Small intestine (tissue), 7 donors: ENCODE measurements at regions not wholly inside any gene's neighbourhood (a gene's known extent, or its start where the extent isn't known, plus 50 kb on each side); places are given as distances from the start of the nearest gene placed in this dataset.

Experiments used
- DNase-seq, 2 donors: peaks; one replicate each; pipeline versions ENCODE4 v3.0.0 to v3.0.0-alpha.2; 2013
- FAIRE-seq: peaks from 2 replicates; lab custom pipeline; 2012; peaks lifted over from hg19 to GRCh38; lab: Jason Lieb, UNC
- H3K27ac ChIP-seq, 3 donors: one replicate each; pipeline ENCODE4 v1.5.1; 2013; ENCODE audit warnings: low read length in 2 of 3, mild to moderate bottlenecking in 2 of 3, control low read depth in 1 of 3, inconsistent platforms in 1 of 3, low read depth in 1 of 3, moderate library complexity in 1 of 3
- H3K27me3 ChIP-seq, 3 donors: one replicate each; pipeline ENCODE4 v1.6.1; 2013; ENCODE audit warnings: low read length in 3 of 3, inconsistent platforms in 1 of 3; ENCODE audit not compliant: control insufficient read depth in 3 of 3, insufficient read depth in 3 of 3
- H3K36me3 ChIP-seq, 3 donors: one replicate each; pipeline ENCODE4 v1.6.1; 2013; ENCODE audit warnings: low read length in 3 of 3, inconsistent platforms in 1 of 3, low read depth in 1 of 3, mild to moderate bottlenecking in 1 of 3, moderate library complexity in 1 of 3; ENCODE audit not compliant: control insufficient read depth in 3 of 3, insufficient read depth in 2 of 3
- H3K4me1 ChIP-seq, 3 donors: one replicate each; pipeline ENCODE4 v1.6.1; 2013; ENCODE audit warnings: low read length in 2 of 3, inconsistent platforms in 1 of 3, low read depth in 1 of 3, mild to moderate bottlenecking in 1 of 3, moderate library complexity in 1 of 3; ENCODE audit not compliant: control insufficient read depth in 3 of 3, insufficient read depth in 2 of 3
- H3K4me3 ChIP-seq, 3 donors: one replicate each; pipeline ENCODE4 v1.5.1; 2013; ENCODE audit warnings: low read length in 3 of 3, control low read depth in 1 of 3, inconsistent platforms in 1 of 3, low read depth in 1 of 3, mild to moderate bottlenecking in 1 of 3, moderate library complexity in 1 of 3
- H3K9me3 ChIP-seq, 2 donors: one replicate each; pipeline ENCODE4 v1.6.1; 2013; ENCODE audit warnings: low read depth in 1 of 2, low read length in 1 of 2; ENCODE audit not compliant: control insufficient read depth in 2 of 2, insufficient read depth in 1 of 2
- WGBS, 3 donors: extraction: QIAGEN DNeasy Blood & Tissue Kit; methylation state at CpG; one replicate each; pipeline ENCODE4 v1.1.7; 2013; 5-methylcytosine and 5-hydroxymethylcytosine counted together
- donor health status: healthy with polysubstance abuse.
- donor health status: control.
- donor health status: control.
- donor health status: Bipolar disorder and iron deficiency.
- donor health status: healthy.

DNA sequence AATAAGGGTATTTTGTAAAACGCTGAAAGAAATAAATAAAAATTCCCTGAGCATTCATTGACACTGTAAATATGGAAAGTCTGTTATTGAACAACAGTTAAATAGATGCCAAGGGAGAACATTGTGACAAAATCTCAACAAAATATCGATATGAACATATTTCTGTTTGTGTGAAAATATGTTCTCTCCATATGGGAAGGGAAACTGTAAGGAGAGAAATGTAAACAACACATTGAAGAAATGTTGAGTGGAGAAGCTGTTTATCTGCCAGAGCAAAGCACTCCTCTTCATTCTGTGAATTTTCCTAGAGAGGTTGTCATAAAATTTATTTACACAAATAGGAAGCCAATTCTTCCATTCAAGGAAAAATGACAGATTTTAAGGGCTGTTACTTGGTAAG, 57.1 kb upstream of the EOMES start:
- Histone ChIP-seq H3K4me3 (no peak overlapping the region), H3K9me3 (no peaks in the 10 kb centered on the region), H3K36me3 (no peaks in the 10 kb centered on the region), H3K4me1 (no peaks in the 10 kb centered on the region), H3K27ac (no peak overlapping the region), H3K27me3 (peaks cover 0 to 7% (median 0%) of the 10 kb centered on the region in 3 donors)
- WGBS, 3 donors, result 55 to 82% (median 68%) methylated on average over 2 of the region's 2 CpGs
- FAIRE-seq (no peak), DNase-seq (no peak)

DNA sequence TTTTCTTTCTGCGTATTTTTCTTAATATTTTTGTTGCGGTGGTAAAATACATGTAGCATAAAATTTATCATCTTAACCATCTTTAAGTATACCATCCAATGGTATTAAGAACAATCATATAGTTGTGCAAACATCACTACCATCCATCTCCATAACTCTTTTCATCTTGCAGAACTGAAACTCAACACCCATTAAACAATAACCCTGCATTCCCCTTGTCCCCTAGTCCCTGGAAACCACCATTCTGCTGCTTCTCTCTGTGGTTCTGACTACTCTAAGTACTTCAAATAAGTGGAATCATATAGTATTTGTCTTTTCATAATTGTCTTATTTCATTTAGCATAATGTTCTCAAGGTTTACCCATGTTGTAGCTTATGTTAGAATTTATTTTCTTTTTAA, 67.3 kb upstream of the EOMES start:
- Histone ChIP-seq H3K36me3 (no peaks in the 10 kb centered on the region), H3K4me3 (no peak overlapping the region), H3K27me3 (no peaks in the 10 kb centered on the region), H3K4me1 (no peaks in the 10 kb centered on the region), H3K27ac (no peak overlapping the region), H3K9me3 (no peaks in the 10 kb centered on the region)
- DNase-seq (no peak), FAIRE-seq (no peak)
- WGBS, 3 donors, result 98 to 100% (median 99%) methylated on average over 2 of the region's 2 CpGs

DNA sequence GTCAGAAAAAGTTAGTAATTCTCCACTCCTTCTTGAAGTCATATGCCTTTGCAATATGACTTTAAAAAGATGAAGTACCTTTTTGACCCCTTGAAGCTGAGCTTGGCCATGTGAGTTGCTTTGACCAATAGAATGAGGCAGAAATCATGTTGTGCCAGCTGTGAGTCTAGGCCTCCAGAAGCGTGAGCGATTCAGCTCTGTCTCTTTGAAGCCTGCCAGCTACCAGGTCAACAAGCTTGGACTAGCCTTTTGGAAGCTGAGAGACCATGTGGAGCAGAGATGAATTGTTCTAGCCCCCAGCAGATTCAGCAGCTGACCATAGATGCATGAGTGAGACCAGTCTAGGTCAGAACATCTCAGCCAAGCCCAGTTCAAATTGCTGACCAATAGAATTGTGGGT, 69.8 kb upstream of the EOMES start:
- no peaks in the 10 kb centered on the region for H3K4me1 ChIP-seq
- H3K9me3 ChIP-seq, result no peaks in the 10 kb centered on the region
- WGBS, 3 donors, result 80 to 82% (median 81%) methylated on average over 2 of the region's 2 CpGs
- DNase-seq, result no peak
- H3K4me3 ChIP-seq, result no peak overlapping the region
- no peaks in the 10 kb centered on the region for H3K27me3 ChIP-seq
- H3K36me3 ChIP-seq, result no peaks in the 10 kb centered on the region
- H3K27ac ChIP-seq, result no peak overlapping the region
- no peak for FAIRE-seq

DNA sequence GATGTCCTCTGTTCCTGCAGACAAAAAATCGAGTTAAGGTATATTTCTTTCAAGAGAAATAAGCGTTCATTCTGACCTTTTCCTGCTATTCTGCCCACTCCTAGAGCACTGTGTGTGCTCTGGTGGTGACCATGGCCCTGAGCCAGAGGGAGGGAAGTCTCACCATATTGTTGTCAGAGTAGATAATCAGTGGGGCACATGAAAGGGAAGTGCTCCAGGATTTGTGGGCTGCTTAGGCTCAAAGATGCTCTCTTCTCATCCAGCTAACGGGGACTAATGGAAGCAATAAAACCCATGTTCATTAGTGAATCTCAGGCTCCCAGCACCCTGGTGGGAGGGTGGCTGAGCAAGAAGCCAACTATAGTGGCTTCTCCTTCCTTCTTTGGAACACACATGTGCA, 70.7 kb upstream of the EOMES start:
- H3K4me1 ChIP-seq, result no peaks in the 10 kb centered on the region
- WGBS, 3 donors, result 56 to 64% (median 60%) methylated on average over 3 of the region's 3 CpGs
- no peaks in the 10 kb centered on the region for H3K27me3 ChIP-seq
- H3K27ac ChIP-seq, result no peak overlapping the region
- H3K4me3 ChIP-seq, result no peak overlapping the region
- DNase-seq (no peak), FAIRE-seq (no peak)
- H3K36me3 ChIP-seq, result no peaks in the 10 kb centered on the region
- H3K9me3 ChIP-seq, result no peaks in the 10 kb centered on the region

DNA sequence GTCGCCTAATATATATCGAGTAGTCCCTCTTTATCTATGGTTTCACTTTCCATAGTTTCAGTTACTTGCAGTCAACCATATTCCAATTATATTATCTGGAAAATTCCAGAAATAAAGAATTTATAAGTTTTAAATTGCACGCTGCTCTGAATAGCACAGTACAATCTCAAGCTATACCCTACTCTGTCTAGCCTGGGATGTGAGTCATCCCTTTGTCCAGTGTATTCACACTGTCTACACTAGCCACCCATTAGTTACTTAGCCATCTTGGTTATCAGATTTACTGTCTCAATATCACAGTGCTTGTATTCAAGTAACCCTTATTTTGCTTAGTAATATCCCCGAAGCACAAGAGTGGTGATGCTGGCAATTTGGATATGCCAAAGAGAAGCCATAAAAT, 72.1 kb upstream of the EOMES start:
- no peaks in the 10 kb centered on the region for H3K4me1 ChIP-seq
- H3K27me3 ChIP-seq, result no peaks in the 10 kb centered on the region
- no peak for FAIRE-seq
- H3K9me3 ChIP-seq, result no peaks in the 10 kb centered on the region
- H3K27ac ChIP-seq, result no peak overlapping the region
- no peak overlapping the region for H3K4me3 ChIP-seq
- DNase-seq, result no peak
- 73 to 87% (median 79%) methylated on average over 4 of the region's 4 CpGs for WGBS, 3 donors
- no peaks in the 10 kb centered on the region for H3K36me3 ChIP-seq

DNA sequence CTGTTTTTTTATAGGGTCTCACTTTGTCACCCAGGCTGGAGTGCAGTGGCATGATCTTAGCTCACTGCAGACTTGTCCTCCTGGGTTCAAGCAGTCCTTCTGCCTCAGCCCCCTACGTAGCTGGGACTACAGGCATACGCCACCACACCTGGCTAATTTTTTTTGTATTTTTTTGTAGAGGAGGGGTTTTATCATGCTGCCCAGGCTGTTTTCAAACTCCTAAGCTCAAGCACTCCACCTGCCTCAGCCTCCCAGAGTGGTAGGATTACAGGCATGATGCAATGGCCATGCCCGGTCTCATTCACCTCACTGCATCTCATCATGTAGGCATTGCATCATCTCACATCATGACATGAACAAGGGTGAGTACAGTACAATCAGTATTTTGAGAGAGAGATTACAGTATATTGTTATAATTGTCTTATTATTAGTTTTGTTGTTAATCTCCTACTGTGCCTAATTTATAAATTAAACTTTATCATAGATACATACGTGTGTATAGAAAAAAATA, 74.3 kb upstream of the EOMES start:
- Histone ChIP-seq H3K4me3 (no peak overlapping the region), H3K4me1 (no peaks in the 10 kb centered on the region), H3K27ac (no peak overlapping the region), H3K36me3 (no peaks in the 10 kb centered on the region), H3K27me3 (no peaks in the 10 kb centered on the region), H3K9me3 (no peaks in the 10 kb centered on the region)
- no peak for DNase-seq
- 88 to 92% (median 90%) methylated on average over 4 of the region's 4 CpGs for WGBS, 3 donors
- FAIRE-seq, result no peak

DNA sequence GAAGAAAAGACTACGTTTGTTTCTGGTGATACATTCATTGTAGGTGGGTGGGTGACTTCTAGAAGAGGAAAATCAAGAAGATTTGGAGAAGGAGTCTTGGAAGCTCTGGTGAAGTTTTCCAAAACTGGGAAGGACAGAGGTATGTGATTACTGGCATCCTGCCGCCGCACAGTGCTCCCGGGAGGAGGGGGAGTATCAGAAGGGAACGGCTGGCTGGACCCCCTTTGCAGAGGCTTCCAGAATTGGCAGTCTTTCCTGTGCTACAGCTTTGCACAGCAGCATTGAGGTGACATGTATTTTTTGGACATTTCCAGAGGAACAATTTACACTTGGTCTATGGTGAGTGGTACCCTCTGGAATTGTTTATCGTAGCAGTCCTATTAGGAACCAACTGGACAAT, 75.7 kb upstream of the EOMES start:
- Histone ChIP-seq H3K4me1 (no peaks in the 10 kb centered on the region), H3K27ac (no peak overlapping the region), H3K4me3 (no peak overlapping the region), H3K27me3 (no peaks in the 10 kb centered on the region), H3K36me3 (no peaks in the 10 kb centered on the region), H3K9me3 (no peaks in the 10 kb centered on the region)
- FAIRE-seq (no peak), DNase-seq (no peak)
- WGBS, 3 donors, result 86 to 88% (median 87%) methylated on average over 6 of the region's 6 CpGs

DNA sequence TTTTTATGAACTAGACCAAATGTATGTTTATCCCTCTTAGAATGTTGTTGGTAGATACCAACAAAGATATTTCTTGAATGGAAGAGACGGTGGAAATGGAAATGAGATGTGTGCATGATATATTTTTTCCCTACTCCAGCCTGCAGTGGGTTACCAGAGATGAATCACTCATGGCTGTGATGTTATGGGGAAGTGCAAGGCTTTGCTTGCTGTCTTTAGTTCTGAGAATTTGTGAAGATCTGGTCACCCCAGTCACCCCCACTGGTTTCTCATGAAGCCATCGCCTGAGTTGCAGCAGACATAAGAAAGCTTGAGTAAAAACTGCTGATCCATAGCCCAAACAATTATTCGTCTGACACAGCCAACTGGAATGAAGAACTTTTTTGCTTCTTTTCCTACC, 78.1 kb upstream of the EOMES start:
- 78 to 88% (median 86%) methylated on average over 3 of the region's 3 CpGs for WGBS, 3 donors
- Histone ChIP-seq H3K9me3 (no peaks in the 10 kb centered on the region), H3K4me1 (no peaks in the 10 kb centered on the region), H3K4me3 (no peak overlapping the region), H3K36me3 (no peaks in the 10 kb centered on the region), H3K27me3 (no peaks in the 10 kb centered on the region), H3K27ac (no peak overlapping the region)
- no peak for DNase-seq
- FAIRE-seq, result no peak

DNA sequence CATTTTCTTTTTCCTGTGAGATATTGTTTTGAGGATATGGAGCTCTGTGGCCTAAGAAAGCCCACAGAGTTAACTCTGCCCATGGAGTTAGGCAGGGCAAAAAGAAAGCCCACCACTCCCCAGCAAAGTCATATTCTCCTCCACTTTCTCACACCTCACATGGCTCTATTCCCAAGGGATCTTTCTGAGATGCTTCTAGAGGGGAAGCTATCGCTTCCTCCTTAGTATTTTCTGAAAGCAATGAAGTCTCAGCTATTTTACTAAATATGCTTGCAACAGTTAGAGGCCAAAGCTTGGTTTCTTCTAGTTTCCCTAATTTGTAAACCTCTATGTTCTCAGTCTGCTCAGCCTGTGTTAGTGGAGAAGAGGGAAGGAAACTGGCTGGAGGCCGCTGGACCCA, 80.3 kb upstream of the EOMES start:
- Histone ChIP-seq H3K36me3 (no peaks in the 10 kb centered on the region), H3K4me1 (no peaks in the 10 kb centered on the region), H3K4me3 (no peak overlapping the region), H3K27me3 (no peaks in the 10 kb centered on the region), H3K27ac (no peak overlapping the region), H3K9me3 (no peaks in the 10 kb centered on the region)
- FAIRE-seq (no peak), DNase-seq (no peak)
- 82 to 98% (median 90%) methylated on average over 2 of the region's 2 CpGs for WGBS, 3 donors
